ENCODE measurements at regions not wholly inside any gene's neighbourhood (a gene's known extent, or its start where the extent isn't known, plus 50 kb on each side); places are given as distances from the start of the nearest gene placed in this dataset.

GRCh38 chrX:130987241-130987640 lies 70.9 kb upstream of the ARHGAP36 start:
- TF ChIP-seq SMC3 (IDR thresholded peaks at IDR 0.05; ENCODE audit: borderline replicate concordance, low read length) (no peak), MXI1 (IDR thresholded peaks at IDR 0.05; ENCODE audit: low read depth, low read length) (no peak), EZH2 (IDR thresholded peaks at IDR 0.05; ENCODE audit: borderline replicate concordance, control insufficient read depth, low read depth, low read length) (no peak), USF1 (IDR thresholded peaks at IDR 0.05; ENCODE audit: borderline replicate concordance, extremely low read length, insufficient read depth, low read depth, low read length) (no peak), RUNX3 (IDR thresholded peaks at IDR 0.05; ENCODE audit: low read length) (no peak), YY1 (IDR thresholded peaks at IDR 0.05; ENCODE audit: low read depth, low read length) (no peak), SMAD5 (IDR thresholded peaks at IDR 0.05; ENCODE audit: low read depth) (no peak), NRF1 (conservative IDR thresholded peaks at IDR 0.05; ENCODE audit: low read depth, low read length) (no peak), ZNF24 (IDR thresholded peaks at IDR 0.05) (no peak), BHLHE40 (IDR thresholded peaks at IDR 0.05; ENCODE audit: borderline replicate concordance in 1 of 2, low read depth in 2 of 2, low read length in 1 of 2) (no peak)
- TF ChIP-seq, protein P1, sequence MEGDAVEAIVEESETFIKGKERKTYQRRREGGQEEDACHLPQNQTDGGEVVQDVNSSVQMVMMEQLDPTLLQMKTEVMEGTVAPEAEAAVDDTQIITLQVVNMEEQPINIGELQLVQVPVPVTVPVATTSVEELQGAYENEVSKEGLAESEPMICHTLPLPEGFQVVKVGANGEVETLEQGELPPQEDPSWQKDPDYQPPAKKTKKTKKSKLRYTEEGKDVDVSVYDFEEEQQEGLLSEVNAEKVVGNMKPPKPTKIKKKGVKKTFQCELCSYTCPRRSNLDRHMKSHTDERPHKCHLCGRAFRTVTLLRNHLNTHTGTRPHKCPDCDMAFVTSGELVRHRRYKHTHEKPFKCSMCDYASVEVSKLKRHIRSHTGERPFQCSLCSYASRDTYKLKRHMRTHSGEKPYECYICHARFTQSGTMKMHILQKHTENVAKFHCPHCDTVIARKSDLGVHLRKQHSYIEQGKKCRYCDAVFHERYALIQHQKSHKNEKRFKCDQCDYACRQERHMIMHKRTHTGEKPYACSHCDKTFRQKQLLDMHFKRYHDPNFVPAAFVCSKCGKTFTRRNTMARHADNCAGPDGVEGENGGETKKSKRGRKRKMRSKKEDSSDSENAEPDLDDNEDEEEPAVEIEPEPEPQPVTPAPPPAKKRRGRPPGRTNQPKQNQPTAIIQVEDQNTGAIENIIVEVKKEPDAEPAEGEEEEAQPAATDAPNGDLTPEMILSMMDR (IDR thresholded peaks at IDR 0.05 in 2 of 3, conservative IDR thresholded peaks at IDR 0.05 in 1 of 3; ENCODE audit: control insufficient read depth in 2 of 3, extremely low read depth in 1 of 3, insufficient read depth in 1 of 3, low read depth in 3 of 3, low read length in 3 of 3) = no peak
- TF ChIP-seq, protein P2, sequence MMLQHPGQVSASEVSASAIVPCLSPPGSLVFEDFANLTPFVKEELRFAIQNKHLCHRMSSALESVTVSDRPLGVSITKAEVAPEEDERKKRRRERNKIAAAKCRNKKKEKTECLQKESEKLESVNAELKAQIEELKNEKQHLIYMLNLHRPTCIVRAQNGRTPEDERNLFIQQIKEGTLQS (IDR thresholded peaks at IDR 0.05; ENCODE audit: borderline replicate concordance, extremely low read depth, low read depth, low read length) = no peak

All from GM12878 (cell line).